H9 (cell line): ENCODE measurements at regions not wholly inside any gene's neighbourhood (a gene's known extent, or its start where the extent isn't known, plus 50 kb on each side); places are given as distances from the start of the nearest gene placed in this dataset.

ENCODE experiments used
- DNase-seq: peaks from one replicate; pipeline ENCODE4 v3.0.0-alpha.2; 2017
- H2AFZ ChIP-seq: one replicate; pipeline ENCODE4 v1.6.1; 2013; ENCODE audit warnings: mild to moderate bottlenecking, low read length, control low read depth, moderate library complexity
- H2AK5ac ChIP-seq: 2 replicates; pipeline ENCODE4 v1.6.1; 2013; ENCODE audit warnings: low read length, control low read depth, mixed read lengths; ENCODE audit not compliant: insufficient read length
- H2BK120ac ChIP-seq: one replicate; pipeline ENCODE4 v1.6.1; 2013; ENCODE audit warnings: low read depth, mild to moderate bottlenecking, low read length, control low read depth, inconsistent platforms; ENCODE audit not compliant: poor library complexity, severe bottlenecking
- H2BK12ac ChIP-seq: 2 replicates; pipeline ENCODE4 v1.6.1; 2013; ENCODE audit warnings: low read length, control low read depth, mixed read lengths, low read depth; ENCODE audit not compliant: insufficient read length
- H2BK15ac ChIP-seq: 2 replicates; pipeline ENCODE4 v1.6.1; 2013; ENCODE audit warnings: low read depth, low read length, control low read depth
- H2BK20ac ChIP-seq: one replicate; pipeline ENCODE4 v1.6.1; 2013; ENCODE audit warnings: low read depth, mild to moderate bottlenecking, low read length, control low read depth, inconsistent platforms; ENCODE audit not compliant: poor library complexity, severe bottlenecking
- H2BK5ac ChIP-seq: 2 replicates; pipeline ENCODE4 v1.6.1; 2013; ENCODE audit warnings: low read length, control low read depth, mixed read lengths; ENCODE audit not compliant: insufficient read length
- H3K14ac ChIP-seq: 2 replicates; pipeline ENCODE4 v1.6.1; 2013; ENCODE audit warnings: low read length, control low read depth; ENCODE audit not compliant: insufficient read depth
- H3K18ac ChIP-seq: 2 replicates; pipeline ENCODE4 v1.6.1; 2013; ENCODE audit warnings: low read depth, mild to moderate bottlenecking, mixed read lengths, low read length, control low read depth; ENCODE audit not compliant: insufficient read length
- H3K23ac ChIP-seq: 2 replicates; pipeline ENCODE4 v1.6.1; 2013; ENCODE audit warnings: low read length, control low read depth, mixed read lengths, low read depth; ENCODE audit not compliant: insufficient read length
- H3K23me2 ChIP-seq: 2 replicates; pipeline ENCODE4 v1.6.1; 2013; ENCODE audit warnings: low read depth, mild to moderate bottlenecking, mixed read lengths, low read length, control low read depth; ENCODE audit not compliant: insufficient read length, poor library complexity, severe bottlenecking
- H3K27ac ChIP-seq: 2 replicates; pipeline ENCODE4 v1.5.1; 2013; ENCODE audit warnings: low read length, control low read depth, mixed read lengths, low read depth; ENCODE audit not compliant: insufficient read length
- H3K27me3 ChIP-seq: 2 replicates; pipeline ENCODE4 v1.6.1; 2013; ENCODE audit warnings: low read length, control low read depth, inconsistent platforms; ENCODE audit not compliant: insufficient read depth
- H3K4ac ChIP-seq: 2 replicates; pipeline ENCODE4 v1.6.1; 2013; ENCODE audit warnings: low read depth, mild to moderate bottlenecking, control low read depth, inconsistent platforms, low read length, moderate library complexity
- H3K4me1 ChIP-seq: 2 replicates; pipeline ENCODE4 v1.6.1; 2013; ENCODE audit warnings: low read length, control low read depth, inconsistent platforms; ENCODE audit not compliant: insufficient read depth
- H3K4me2 ChIP-seq: 2 replicates; pipeline ENCODE4 v1.6.1; 2013; ENCODE audit warnings: low read length, control low read depth, mixed read lengths; ENCODE audit not compliant: insufficient read length, insufficient read depth
- H3K56ac ChIP-seq: 2 replicates; pipeline ENCODE4 v1.6.1; 2013; ENCODE audit warnings: low read depth, mild to moderate bottlenecking, mixed read lengths, low read length, control low read depth; ENCODE audit not compliant: insufficient read length
- H3K79me1 ChIP-seq: 2 replicates; pipeline ENCODE4 v1.6.1; 2013; ENCODE audit warnings: low read depth, mild to moderate bottlenecking, moderate library complexity, low read length, control low read depth, inconsistent platforms; ENCODE audit not compliant: insufficient read depth, poor library complexity, severe bottlenecking
- H3K79me2 ChIP-seq: 2 replicates; pipeline ENCODE4 v1.6.1; 2013; ENCODE audit warnings: low read length, control low read depth, inconsistent platforms; ENCODE audit not compliant: insufficient read depth
- H3K9ac ChIP-seq: 2 replicates; pipeline ENCODE4 v1.6.1; 2013; ENCODE audit warnings: low read length, control low read depth, mixed read lengths; ENCODE audit not compliant: insufficient read length; ENCODE audit errors: extremely low read depth
- H3K9me3 ChIP-seq: one replicate; pipeline ENCODE4 v1.6.1; 2013; ENCODE audit warnings: low read depth, low read length, inconsistent platforms; ENCODE audit not compliant: control insufficient read depth
- H3T11ph ChIP-seq: one replicate; pipeline ENCODE4 v1.6.1; 2013; ENCODE audit warnings: mild to moderate bottlenecking, low read length, control low read depth, inconsistent platforms
- H4K20me1 ChIP-seq: one replicate; pipeline ENCODE4 v1.6.1; 2013; ENCODE audit not compliant: control insufficient read depth, insufficient read length, insufficient read depth
- H4K5ac ChIP-seq: 2 replicates; pipeline ENCODE4 v1.6.1; 2013; ENCODE audit warnings: low read depth, mild to moderate bottlenecking, mixed read lengths, low read length, control low read depth; ENCODE audit not compliant: insufficient read length
- H4K8ac ChIP-seq: replicated peaks from 2 replicates; pipeline ENCODE4 v1.6.1; 2013; ENCODE audit warnings: low read length, control low read depth, mixed read lengths, low read depth; ENCODE audit not compliant: insufficient read length
- H4K91ac ChIP-seq: 2 replicates; pipeline ENCODE4 v1.6.1; 2013; ENCODE audit warnings: low read depth, mild to moderate bottlenecking, moderate library complexity, mixed read lengths, low read length, control low read depth; ENCODE audit not compliant: insufficient read length
- H3K27ac Mint-ChIP-seq, 3 experiments: 2 replicates in 2 of 3; 3 replicates in 1 of 3; pipeline ENCODE4 v1.8.0; 2020 to 2021; ENCODE audit warnings: mixed read lengths in 3 of 3, mild to moderate bottlenecking in 1 of 3, moderate library complexity in 1 of 3
- H3K27me3 Mint-ChIP-seq: 2 replicates; pipeline ENCODE4 v1.8.0; 2021; ENCODE audit warnings: low read depth, mild to moderate bottlenecking, moderate library complexity, mixed read lengths
- H3K36me3 Mint-ChIP-seq, 3 experiments: 2 replicates in 2 of 3; 3 replicates in 1 of 3; pipeline ENCODE4 v1.8.0; 2020 to 2021; ENCODE audit warnings: low read depth in 3 of 3, mixed read lengths in 3 of 3; ENCODE audit not compliant: insufficient read depth in 1 of 3
- H3K4me1 Mint-ChIP-seq, 2 experiments: 2 replicates each; pipeline ENCODE4 v1.8.0; 2020; ENCODE audit warnings: mixed read lengths in 2 of 2
- H3K4me3 Mint-ChIP-seq, 2 experiments: 2 replicates in 1 of 2; 3 replicates in 1 of 2; pipeline ENCODE4 v1.8.0; 2020 to 2021; ENCODE audit warnings: mild to moderate bottlenecking in 2 of 2, mixed read lengths in 2 of 2, moderate library complexity in 1 of 2
- H3K9me3 Mint-ChIP-seq, 2 experiments: 2 replicates in 1 of 2; 3 replicates in 1 of 2; pipeline ENCODE4 v1.8.0; 2020; ENCODE audit warnings: mild to moderate bottlenecking in 2 of 2, mixed read lengths in 2 of 2, moderate library complexity in 1 of 2
- CTCF ChIP-seq: fragments of 200-600 bp; sonication (generic); conservative IDR thresholded peaks from 3 replicates; pipeline ENCODE4 v1.8.0; 2021; ENCODE audit warnings: antibody characterized with exemption, mild to moderate bottlenecking
- WGBS: extraction: QIAGEN DNeasy Blood & Tissue Kit; methylation state at CpG from one replicate; pipeline ENCODE4 v1.1.7; 2013; ENCODE audit warnings: missing lambda C conversion rate, low lambda C conversion rate, mixed read lengths; ENCODE audit not compliant: insufficient read length; ENCODE audit errors: extremely low coverage; 5-methylcytosine and 5-hydroxymethylcytosine counted together

DNA sequence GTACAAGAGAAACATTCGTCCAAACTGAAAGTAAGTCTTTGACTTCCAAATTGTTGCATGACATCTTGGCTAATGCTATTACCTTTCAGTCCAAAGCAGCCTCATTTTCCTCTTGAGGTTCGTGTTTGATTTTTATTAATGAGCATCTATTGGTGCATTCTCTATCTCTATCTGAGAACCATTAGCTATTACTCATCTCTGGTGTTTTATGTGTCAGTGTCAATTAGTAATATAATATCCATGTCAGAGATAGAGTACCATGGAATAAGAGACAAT lies 388.1 kb upstream of the GOT2 start:
- no peak overlapping the region for H2BK5ac ChIP-seq
- H3T11ph ChIP-seq: no peak overlapping the region
- H3K9me3 Mint-ChIP-seq: peaks cover 0 to 3% of the 10 kb centered on the region in 2 experiments; a peak in 1 of 5 replicates
- no peak overlapping the region for H2BK15ac ChIP-seq
- H3K4me3 Mint-ChIP-seq: no peak overlapping the region
- no peak overlapping the region for H2AK5ac ChIP-seq
- H3K56ac ChIP-seq: no peak overlapping the region
- H3K4me1 ChIP-seq: peaks cover 2% of the 10 kb centered on the region; the same call in 1 of the 2 replicates
- no peaks in the 10 kb centered on the region for H4K20me1 ChIP-seq
- no peak overlapping the region for H4K5ac ChIP-seq
- no peak overlapping the region for H4K8ac ChIP-seq
- H2BK20ac ChIP-seq: no peak overlapping the region
- H2BK12ac ChIP-seq: no peak overlapping the region
- no peaks in the 10 kb centered on the region for H3K27me3 Mint-ChIP-seq
- no peak overlapping the region for H3K14ac ChIP-seq
- no peak overlapping the region for H3K18ac ChIP-seq
- no peak overlapping the region for H3K4me2 ChIP-seq
- H2BK120ac ChIP-seq: no peak overlapping the region
- no peaks in the 10 kb centered on the region for H3K23me2 ChIP-seq
- no peak overlapping the region for H3K27ac Mint-ChIP-seq
- no peak overlapping the region for H4K91ac ChIP-seq
- TF ChIP-seq CTCF: no peak
- no peak overlapping the region for H3K9ac ChIP-seq
- no peaks in the 10 kb centered on the region for H3K79me2 ChIP-seq
- WGBS: no CpG with 5 or more reads among the region's 2 CpGs
- no peak overlapping the region for H2AFZ ChIP-seq
- H3K4ac ChIP-seq: no peak overlapping the region
- peaks cover 12 to 14% of the 10 kb centered on the region in 2 experiments for H3K4me1 Mint-ChIP-seq
- peaks cover 0 to 2% (median 0%) of the 10 kb centered on the region in 3 experiments; a peak in 1 of 7 replicates for H3K36me3 Mint-ChIP-seq
- H3K9me3 ChIP-seq: no peaks in the 10 kb centered on the region
- no peaks in the 10 kb centered on the region for H3K79me1 ChIP-seq
- no peak for DNase-seq
- H3K27ac ChIP-seq: no peak overlapping the region
- H3K27me3 ChIP-seq: no peaks in the 10 kb centered on the region
- H3K23ac ChIP-seq: no peak overlapping the region
